HG03432 (cell line): ENCODE measurements at regions not wholly inside any gene's neighbourhood (a gene's known extent, or its start where the extent isn't known, plus 50 kb on each side); places are given as distances from the start of the nearest gene placed in this dataset.
"Not testable (repeated sequence)": the region's sequence is repeated elsewhere in the genome, so short reads cannot be mapped to it uniquely, and the experiment has no call there.

Experiments
- ATAC-seq: cut with Tn5 transposase; IDR thresholded peaks from one replicate; pipeline ENCODE4 v1.9.1; 2021; ENCODE audit warnings: mild to moderate bottlenecking, moderate library complexity; ENCODE audit not compliant: unreplicated experiment

DNA sequence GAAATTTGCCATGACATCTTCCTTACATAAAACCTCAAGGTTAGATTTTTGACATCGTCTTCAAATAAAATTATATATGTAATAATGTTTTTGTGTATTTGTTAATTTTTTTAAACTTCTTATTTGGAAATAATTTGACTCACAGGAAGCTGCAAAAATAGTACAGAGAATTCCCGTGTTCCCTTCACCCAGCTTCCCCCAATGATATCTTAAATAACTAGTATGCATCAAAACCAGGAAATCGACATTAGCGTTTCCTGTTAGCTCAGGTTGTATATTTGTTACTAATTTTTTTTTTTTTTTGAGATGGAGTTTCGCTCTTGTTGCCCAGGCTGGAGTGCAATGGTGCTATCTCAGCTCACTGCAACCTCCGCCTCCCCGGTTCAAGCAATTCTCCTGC lies 86.3 kb upstream of the SPRY4 start:
- no peak for ATAC-seq

DNA sequence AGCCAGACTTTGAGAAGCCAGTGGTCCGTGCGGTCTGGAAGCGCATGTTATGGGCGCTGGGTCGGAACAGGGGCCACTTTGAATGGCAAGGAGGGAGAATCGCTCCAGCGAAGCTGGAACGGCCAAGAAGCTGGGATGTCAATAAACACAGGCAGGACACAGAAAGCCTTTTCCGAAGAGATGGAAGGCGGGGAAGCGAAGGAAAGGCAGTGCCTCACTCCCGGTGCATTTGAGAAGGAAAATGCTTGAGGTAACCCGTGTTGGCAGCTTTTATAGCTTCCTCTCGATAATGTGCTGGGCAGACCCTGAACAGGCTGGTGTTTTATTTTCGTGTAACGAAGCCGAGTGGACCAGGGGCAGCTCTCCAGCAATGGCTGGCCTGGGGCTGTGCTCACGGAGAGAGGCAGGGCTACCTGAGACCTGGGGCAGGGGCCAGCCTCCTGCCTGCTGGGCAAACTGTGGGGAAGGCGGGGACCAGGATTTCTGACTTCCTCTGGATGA lies 84.2 kb upstream of the SPRY4 start:
- no peak for ATAC-seq

DNA sequence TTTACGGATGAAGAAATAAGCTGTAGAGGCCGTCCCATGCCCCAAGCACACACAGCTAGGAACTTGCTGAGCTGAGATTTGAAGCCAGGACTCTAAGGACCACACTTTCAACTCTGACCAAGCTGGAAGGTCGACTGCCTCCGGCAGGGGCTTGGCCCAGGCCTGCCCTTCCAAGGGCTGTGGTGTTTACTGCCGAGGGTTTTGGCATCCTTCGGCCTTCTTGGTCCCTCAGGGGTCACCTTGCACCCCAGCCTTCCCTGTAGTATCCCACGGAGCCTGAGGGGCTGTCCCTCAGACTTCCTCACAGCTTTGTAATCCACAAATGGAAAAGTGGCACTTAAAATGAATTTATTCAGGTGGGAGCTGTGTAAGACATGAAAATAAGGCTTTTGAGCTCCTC lies 83.7 kb upstream of the SPRY4 start:
- ATAC-seq: no peak

DNA sequence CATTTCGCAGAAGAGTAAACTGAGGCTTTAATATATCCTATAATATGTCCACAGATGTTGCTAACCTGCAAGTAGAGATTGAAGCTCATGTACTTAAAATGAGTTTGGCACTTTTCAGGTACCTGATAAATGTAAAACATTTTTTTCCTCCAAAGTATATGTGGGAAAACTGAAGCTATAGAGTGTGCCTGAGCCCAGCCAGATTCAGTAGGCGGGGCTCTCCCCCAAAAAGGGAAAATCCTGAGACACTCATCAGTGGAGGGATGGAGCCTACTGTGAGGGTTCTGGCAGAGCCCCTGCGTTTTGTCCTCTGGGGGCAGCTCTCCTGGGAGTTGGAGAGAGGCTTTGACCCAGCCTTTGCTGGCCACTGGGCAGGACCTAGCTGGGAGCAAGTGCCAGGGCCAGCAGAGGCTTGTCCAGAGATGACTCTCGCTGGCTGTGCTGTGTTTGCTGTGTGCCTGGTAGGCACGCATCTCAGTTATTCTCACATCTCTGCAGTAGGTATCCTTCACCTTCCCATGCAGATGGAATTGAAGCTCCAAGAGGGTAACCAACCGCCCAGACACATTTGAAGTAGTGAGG lies 81.1 kb upstream of the SPRY4 start:
- no peak for ATAC-seq

DNA sequence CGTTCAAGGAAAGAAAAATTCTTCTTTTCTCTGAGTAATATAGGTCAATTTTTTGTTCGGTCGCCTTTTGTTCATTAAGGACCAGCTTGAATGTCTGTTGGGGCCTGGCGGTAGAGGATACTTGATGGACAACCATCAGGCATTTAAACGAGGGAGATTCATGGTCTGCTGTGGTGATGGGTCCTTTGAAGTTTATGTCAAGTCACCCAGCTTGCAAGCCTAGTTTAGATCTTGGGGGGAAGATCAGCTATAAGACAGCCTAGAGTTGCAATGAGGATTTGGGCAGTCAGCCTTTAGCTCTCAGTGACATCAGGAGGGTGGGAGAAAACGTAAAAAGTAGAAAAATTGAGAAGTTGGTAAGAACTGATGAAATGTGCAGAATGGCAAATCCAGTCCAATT lies 80.2 kb upstream of the SPRY4 start:
- ATAC-seq: no peak

DNA sequence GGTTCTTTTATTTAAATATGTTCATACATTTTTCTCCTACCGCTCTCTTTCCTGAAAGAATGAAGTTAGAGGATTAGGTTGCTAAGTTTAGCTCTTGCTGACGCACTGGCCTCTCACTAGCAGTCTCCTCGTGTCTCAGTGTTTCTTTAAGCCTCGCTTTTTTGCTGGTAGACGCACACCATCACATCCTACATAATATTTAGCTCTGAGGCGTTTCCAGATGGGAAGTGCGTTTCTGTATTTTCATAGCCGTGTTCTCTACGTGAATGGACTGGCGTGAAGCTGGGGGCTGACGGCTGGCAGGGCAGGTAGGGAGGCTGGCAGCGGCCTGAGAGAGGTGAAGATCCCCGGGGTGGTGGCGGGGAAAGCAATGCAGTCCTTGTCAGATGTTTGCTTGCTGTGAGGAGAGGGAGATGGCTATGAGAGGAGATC lies 79.2 kb upstream of the SPRY4 start:
- ATAC-seq: no peak

DNA sequence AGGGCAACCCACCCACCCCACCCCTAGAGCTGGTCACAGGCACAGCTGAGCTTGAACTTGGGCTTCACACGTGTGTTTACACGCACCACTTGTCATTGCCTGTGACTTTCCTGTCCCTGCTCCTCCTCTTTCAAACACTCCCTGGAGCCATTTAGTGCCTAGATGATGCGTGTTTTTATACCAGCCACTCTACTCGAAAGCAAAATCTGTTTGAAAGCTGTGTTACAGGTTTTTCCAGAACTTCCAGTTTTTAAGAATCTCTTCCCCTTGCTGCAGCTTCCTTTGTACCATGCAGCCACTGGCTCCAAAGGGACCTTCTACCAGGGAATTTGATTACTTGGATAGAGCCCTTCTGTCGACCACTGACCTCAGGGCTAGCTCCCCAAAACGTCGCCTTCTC lies 78.8 kb upstream of the SPRY4 start:
- ATAC-seq: no peak

DNA sequence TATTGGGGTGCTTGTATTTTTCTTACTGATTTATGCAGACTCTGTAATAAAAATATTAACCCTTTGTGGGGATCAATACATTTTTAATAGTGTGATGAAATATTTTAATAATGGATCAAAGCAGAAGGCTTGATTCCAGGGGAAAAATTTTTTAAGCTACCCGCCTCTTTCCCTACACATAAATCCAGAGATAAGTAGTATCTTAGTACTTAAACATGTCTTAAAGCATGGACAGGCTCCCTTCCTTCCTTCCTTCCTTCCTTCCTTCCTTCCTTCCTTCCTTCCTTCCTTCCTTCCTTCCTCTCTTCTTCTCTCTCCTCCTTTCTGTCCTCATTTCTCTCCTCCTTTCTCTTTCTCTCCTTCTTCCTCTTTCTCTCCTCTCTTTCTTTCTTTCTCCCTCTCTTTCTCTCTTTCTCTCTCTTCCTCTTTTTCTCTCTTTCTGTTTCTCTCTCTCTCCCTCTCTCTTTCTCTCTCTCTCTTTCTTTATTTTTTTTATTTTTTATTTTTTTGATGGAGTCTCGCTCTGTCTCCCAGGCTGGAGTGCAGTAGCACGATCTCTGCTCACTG lies 78.0 kb upstream of the SPRY4 start:
- no peak for ATAC-seq

DNA sequence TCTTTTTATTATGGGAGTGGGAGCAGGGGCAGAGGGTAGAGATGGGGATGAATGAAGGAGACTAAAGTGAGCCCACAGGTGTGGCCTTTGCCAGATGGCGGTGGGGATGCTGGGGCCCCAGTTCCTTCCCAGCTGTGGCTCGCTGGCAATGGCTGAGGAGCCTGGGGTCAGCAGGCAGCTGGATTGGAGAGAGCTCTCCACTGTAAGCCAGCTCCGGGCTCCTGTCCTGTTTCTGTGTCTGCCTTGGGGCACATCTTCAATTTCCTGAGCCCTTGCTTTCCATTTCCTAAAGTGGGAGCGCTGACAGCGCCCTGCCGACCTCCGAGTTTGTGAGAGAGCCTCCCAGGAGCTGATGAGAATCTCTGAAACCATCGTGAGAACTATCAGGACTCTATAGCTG lies 75.6 kb upstream of the SPRY4 start:
- ATAC-seq: no peak

DNA sequence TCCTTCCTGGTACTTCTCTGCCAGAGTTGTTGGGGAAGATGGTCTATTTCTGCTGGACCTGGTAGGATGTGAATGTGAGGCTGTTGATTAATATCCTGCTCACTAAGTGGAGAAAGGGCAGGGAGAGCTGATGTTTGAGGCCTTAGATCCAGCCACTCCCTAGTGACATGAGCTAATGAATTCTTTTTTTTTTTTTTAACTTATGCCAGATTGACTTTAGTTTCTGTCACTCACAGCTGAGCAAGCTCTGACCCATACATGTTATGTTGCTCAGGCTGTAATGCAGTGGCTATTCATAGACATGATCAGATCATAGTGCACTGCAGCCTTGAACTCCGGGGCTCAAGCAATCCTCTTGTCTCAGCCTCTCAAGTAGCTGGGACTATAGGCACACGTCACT lies 75.1 kb upstream of the SPRY4 start:
- ATAC-seq: no peak

DNA sequence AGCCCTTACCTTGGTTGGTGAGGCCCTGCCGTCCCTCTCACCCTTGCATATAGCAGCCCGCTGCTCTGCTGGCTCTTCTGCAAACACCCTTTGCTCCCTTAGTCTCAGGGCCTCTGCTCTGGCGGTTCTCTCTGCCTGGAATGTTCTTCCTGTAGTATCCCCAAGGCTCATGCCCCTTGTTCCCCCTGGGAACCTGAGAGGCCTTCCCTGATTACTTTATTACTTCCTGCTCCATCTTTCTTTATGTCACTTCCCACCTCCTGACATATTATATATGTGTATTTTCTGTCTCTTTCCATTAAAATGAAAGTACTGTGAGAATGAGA lies 73.9 kb upstream of the SPRY4 start:
- no peak for ATAC-seq

DNA sequence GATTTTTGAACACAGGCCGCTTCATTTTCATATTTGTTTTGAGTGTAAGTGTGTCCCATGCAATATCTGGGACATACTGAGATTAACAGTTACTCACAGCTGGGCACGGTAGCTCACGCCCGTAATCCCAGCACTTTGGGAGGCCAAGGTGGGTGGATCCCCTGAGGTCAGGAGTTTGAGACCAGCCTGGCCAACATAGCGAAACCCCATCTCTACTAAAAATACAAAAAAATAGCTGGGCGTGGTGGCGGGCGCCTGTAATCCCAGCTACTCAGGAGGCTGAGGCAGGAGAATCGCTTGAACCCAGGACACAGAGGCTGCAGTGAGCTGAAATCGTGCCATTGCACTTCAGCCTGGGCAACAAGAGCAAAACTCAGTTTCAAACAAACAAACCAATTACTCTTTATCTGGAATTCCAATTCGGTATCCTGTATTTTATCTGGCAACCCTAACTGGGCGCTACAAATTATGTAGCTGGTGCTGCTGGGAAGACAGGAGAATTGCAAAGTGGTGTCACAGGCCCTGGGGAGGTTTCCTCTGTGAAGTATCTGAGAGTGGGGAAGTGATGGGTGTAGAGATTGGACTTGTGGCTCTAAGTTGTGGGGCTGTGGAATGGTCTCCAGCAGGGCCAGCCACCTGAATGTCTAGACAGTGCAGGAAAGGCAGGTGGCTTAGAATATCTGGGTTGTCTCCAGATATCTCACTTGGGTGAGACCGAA lies 73.3 kb upstream of the SPRY4 start:
- not testable (repeated sequence) for ATAC-seq

DNA sequence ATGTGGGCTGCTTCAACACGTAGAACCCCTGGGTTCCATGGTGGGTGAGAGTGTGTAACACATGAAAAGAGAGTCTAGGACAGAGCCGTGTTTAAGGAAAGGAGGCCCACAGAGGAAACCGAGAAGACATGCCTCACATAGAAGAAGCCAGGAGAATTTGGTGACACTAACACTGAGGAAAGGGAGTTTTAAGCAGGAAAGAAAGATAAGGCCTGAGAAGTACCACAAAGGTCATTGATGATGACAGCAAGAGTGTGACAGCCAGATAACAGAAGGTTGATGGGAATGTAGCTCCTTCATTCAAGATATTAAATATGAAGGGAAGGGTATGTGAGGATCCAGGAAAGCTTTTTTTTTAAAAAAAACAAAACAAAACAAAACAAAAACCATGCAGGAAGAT lies 72.4 kb upstream of the SPRY4 start:
- ATAC-seq: no peak

DNA sequence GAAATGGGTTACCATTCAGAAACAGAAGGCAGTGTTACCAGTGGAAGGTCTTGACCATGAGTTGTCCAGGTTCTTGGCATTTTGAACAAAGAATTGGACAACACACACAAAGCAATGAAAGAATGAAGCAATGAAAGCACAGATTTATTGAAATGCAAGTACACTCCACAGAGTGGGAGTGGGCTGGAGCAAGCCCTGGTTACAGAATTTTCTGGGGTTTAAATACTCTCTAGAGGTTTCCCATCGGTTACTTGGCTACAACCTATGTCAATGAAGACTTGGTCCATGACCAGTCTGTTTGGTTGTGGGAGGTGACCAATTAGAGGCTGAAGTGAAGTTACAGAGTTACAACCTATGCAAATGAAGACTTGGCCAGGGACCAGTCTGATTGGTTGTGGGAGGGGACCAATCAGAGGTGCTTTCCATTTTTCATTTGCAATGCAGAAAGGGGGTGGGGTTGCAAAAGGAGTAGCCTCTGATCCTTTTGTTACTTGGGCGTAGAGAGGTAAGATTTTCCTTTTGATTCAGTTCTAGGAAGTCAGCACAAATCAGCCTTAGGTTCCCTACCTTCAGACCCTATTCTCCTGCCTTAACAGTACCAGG lies 71.7 kb upstream of the SPRY4 start:
- no peak for ATAC-seq

DNA sequence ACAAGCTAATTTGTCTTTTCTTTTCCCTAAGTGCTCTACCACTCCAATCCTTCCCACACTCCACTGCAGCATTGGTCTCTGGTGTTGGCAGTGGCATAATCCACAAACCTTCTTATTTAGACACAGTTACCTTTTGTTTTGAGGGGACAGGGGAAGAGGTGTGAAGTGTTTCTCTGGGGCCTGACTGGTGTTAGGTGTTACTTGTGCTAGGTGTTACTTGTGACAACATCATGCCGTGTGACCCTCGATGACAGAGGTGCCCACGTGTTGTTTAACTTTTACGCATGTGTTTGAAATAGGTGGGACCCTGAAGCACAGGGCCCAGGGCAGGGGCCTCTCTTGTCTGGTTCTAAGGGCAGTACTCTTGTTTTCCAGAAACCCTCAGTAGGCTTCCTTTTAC lies 70.5 kb upstream of the SPRY4 start:
- ATAC-seq: no peak

DNA sequence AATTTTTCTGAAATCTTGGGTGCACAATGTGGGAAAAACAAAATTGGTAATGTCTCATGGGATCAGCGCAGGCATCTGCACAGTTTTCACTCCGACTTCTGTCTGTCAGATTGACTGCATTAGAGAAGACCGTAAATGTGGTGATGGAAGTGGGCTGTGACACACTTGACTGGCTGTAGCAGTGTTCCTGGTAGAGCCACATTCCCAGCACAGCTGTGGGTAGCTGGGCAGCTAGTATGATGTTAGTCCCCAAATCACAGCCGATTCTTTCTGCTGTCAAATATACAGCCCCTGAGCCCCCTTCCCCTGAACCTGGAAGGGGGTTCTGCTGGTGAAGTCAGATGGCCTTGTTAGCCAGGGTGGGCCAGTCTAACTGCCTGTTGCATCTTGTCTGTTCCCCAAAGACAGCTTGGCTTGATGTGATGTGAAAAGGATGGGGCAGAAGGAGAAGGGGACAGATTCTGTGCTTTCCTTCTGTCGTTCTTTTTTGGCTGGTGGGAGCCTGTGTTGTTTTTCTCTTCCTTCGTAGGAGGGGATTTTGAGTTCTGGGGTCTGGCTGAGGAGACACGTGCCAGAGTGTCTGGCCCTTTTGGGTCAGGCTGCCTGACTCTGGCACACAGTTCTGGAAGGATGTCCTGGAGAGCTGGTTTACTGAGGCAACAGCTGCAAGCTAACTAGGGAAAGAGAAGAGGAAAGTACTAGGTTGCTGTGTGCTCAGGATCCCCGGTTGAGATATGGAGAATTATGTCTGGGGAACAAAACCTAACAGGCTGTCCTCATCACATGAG lies 66.4 kb upstream of the SPRY4 start:
- ATAC-seq: no peak

DNA sequence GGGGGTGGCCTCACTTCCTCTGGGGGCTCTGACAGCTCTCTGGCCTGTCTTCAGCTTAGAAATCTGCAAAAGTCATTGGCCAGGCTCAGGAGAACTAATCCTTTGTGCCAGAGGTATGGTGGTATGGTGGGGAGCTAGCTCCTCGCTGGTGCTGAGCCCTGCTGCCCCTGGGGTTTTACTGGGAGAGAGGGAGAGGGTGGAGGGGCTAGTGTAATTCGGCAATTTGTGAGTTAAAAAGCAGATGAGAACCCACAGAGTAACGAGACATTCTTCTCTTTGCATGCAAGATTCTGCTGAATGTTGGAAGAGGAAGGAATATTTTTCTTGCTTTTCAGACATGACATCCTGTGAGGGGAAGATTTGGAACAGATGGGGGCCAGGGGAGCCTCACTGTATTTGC lies 65.5 kb upstream of the SPRY4 start:
- ATAC-seq: no peak

DNA sequence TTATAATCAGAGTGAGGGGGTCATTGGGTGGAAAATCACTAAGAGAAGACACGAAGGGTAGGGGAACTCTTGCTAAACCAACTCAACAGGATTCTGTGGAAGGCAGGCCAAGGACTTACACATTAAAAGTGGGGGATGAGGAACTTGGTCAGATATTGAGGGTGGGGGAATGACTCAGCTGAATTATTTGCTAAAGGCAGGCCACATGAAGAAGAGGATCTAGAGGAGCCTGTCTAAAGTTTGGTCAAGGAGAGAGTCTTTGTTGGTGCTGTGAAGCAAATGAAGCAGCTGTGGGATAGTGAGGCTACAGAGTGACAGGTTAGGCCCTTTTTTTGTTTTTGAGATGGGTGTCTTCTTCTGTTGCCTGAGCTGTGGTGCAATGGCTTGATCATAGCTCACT lies 63.9 kb upstream of the SPRY4 start:
- no peak for ATAC-seq

DNA sequence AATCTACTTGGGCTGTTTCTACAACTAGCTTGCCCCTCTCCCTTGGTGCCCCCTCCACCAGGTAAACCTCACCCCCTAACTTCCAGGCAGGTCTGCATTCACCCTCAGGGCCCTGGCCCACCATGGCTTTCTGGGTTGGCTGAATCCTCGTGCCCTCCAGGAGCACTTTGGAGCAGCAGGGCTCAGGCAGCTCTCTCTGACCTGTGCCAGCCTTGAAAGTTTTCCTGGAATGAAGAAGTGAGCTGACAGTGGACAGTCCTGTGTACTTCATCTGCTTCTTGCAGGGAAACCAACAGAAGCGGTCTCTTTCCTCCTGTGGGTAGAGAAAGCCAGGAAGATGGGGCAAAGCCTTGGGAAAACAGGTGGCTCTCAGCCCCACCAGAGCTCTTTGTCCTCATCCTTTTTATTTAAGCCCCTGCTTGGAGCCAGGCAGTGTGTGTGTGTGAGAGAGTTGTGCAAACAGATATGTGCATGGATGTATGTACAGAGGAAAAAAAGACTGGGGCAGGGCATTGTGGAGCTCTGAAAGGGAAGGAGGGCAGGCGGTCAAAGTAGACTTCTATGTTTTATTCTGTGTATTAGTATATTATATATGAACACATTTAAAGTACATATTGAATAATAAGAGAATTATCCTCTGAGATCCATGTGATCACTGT lies 62.3 kb upstream of the SPRY4 start:
- ATAC-seq: no peak

DNA sequence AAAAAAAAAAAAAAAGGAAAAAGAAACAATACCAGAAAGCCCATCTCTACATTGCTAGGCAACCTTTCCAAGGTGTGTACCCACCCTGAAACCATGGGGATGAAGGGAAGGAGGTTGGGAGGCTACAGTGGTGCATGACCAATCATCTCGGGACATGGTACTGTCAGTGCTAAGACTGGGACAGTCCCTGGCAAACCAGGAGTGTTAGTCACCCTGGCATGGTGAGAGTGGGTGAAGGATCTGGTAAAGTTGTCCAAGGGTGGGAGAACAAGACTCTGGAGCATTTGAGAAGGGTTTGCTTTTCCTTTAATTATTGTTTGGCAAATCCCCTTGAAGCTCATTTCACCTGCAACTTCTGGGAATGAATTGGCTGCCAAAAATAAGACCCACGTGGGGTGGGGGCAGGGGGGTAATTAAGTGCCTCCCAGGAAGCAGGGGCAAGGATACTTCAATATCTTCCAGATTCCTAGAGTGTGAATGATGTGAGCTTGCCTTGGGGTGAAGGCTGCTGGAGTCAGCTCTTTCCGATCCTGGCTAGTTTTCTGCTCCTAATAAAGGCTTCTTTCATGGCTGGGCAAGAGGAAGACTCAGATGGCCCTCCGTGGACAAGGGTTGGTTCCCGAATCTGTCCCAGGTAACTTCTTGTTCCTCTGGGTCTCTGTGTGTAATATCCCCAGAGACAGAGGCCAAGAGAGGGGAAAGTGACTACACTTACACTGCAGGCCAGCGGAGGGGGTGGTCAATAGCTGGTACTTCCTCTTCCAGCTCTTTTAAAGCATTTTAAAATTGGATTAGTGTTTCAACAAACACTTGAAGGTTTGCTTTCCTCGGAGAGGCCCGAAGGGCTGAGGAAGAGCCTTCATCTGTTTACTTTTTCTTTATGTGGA lies 61.6 kb upstream of the SPRY4 start:
- ATAC-seq: no peak
